HG02885 (cell line): ENCODE measurements at regions not wholly inside any gene's neighbourhood (a gene's known extent, or its start where the extent isn't known, plus 50 kb on each side); places are given as distances from the start of the nearest gene placed in this dataset.

Source experiments
- ATAC-seq: cut with Tn5 transposase; IDR thresholded peaks from one replicate; pipeline ENCODE4 v1.9.1; 2021; ENCODE audit warnings: mild to moderate bottlenecking; ENCODE audit not compliant: unreplicated experiment, poor library complexity

GRCh38 chr1:4396551-4396950 lies 257.9 kb upstream of the AJAP1 start:
- ATAC-seq: no peak

- ATAC-seq: no peak
Observed at GRCh38 chr1:4397196-4397595, 257.2 kb upstream of the AJAP1 start.

GRCh38 chr1:4402032-4402431 lies 252.4 kb upstream of the AJAP1 start:
- no peak for ATAC-seq

GRCh38 chr1:4404854-4405590 lies 249.4 kb upstream of the AJAP1 start:
- no peak for ATAC-seq

- no peak for ATAC-seq
Observed at GRCh38 chr1:4407851-4408250, 246.6 kb upstream of the AJAP1 start.

GRCh38 chr1:4408380-4408779 lies 246.0 kb upstream of the AJAP1 start:
- no peak for ATAC-seq

- ATAC-seq: no peak
Observed at GRCh38 chr1:4411862-4412261, 242.5 kb upstream of the AJAP1 start.

- no peak for ATAC-seq
Observed at GRCh38 chr1:4415476-4415875, 238.9 kb upstream of the AJAP1 start.

GRCh38 chr1:4416189-4416588 lies 238.2 kb upstream of the AJAP1 start:
- no peak for ATAC-seq

- no peak for ATAC-seq
Observed at GRCh38 chr1:4418021-4418420, 236.4 kb upstream of the AJAP1 start.

- ATAC-seq: no peak
Observed at GRCh38 chr1:4421986-4422385, 232.4 kb upstream of the AJAP1 start.

- no peak for ATAC-seq
Observed at GRCh38 chr1:4422504-4423289, 231.7 kb upstream of the AJAP1 start.

GRCh38 chr1:4424254-4424653 lies 230.2 kb upstream of the AJAP1 start:
- no peak for ATAC-seq

- no peak for ATAC-seq
Observed at GRCh38 chr1:4424766-4425165, 229.6 kb upstream of the AJAP1 start.

- ATAC-seq: no peak
Observed at GRCh38 chr1:4425892-4426291, 228.5 kb upstream of the AJAP1 start.

GRCh38 chr1:4428711-4429110 lies 225.7 kb upstream of the AJAP1 start:
- ATAC-seq: no peak

- no peak for ATAC-seq
Observed at GRCh38 chr1:4430406-4431365, 223.7 kb upstream of the AJAP1 start.

- ATAC-seq: no peak
Observed at GRCh38 chr1:4431491-4431890, 222.9 kb upstream of the AJAP1 start.

GRCh38 chr1:4433075-4433474 lies 221.3 kb upstream of the AJAP1 start:
- ATAC-seq: no peak

- ATAC-seq: no peak
Observed at GRCh38 chr1:4444086-4444485, 210.3 kb upstream of the AJAP1 start.
